Endodermal cell (in vitro differentiated cells): ENCODE measurements at regions not wholly inside any gene's neighbourhood (a gene's known extent, or its start where the extent isn't known, plus 50 kb on each side); places are given as distances from the start of the nearest gene placed in this dataset.

Experiments
- DNase-seq: peaks from one replicate; pipeline ENCODE4 v3.0.0-alpha.2; 2017
- H3K27ac ChIP-seq: 2 replicates; pipeline ENCODE4 v1.5.1; 2013; ENCODE audit warnings: mild to moderate bottlenecking, low read depth, low read length, moderate library complexity
- H3K27me3 ChIP-seq: 2 replicates; pipeline ENCODE4 v1.6.1; 2013; ENCODE audit warnings: mild to moderate bottlenecking, low read length, moderate library complexity; ENCODE audit not compliant: insufficient read depth, control insufficient read depth, poor library complexity, severe bottlenecking
- H3K36me3 ChIP-seq: 2 replicates; pipeline ENCODE4 v1.7.0; 2013; ENCODE audit warnings: mild to moderate bottlenecking, low read length, moderate library complexity; ENCODE audit not compliant: control insufficient read depth, insufficient read depth
- H3K4me1 ChIP-seq: one replicate; pipeline ENCODE4 v1.7.0; 2013; ENCODE audit warnings: low read length; ENCODE audit not compliant: control insufficient read depth, insufficient read depth
- H3K4me3 ChIP-seq: 2 replicates; pipeline ENCODE4 v1.5.1; 2013; ENCODE audit warnings: mild to moderate bottlenecking, low read length, moderate library complexity
- H3K9ac ChIP-seq: 2 replicates; pipeline ENCODE4 v1.6.1; 2013; ENCODE audit warnings: mild to moderate bottlenecking, low read length, moderate library complexity; ENCODE audit not compliant: poor library complexity, severe bottlenecking; ENCODE audit errors: extremely low read depth
- H3K9me3 ChIP-seq: 2 replicates; pipeline ENCODE4 v1.6.1; 2013; ENCODE audit warnings: mild to moderate bottlenecking, low read length, moderate library complexity; ENCODE audit not compliant: control insufficient read depth
- H3K27ac Mint-ChIP-seq: 2 replicates; pipeline ENCODE4 v1.8.0; 2020; ENCODE audit warnings: mixed read lengths
- H3K27me3 Mint-ChIP-seq: 2 replicates; pipeline ENCODE4 v1.8.0; 2021; ENCODE audit warnings: mild to moderate bottlenecking, mixed read lengths; ENCODE audit not compliant: insufficient read depth
- H3K36me3 Mint-ChIP-seq: 2 replicates; pipeline ENCODE4 v1.8.0; 2020; ENCODE audit warnings: low read depth, mixed read lengths
- H3K4me1 Mint-ChIP-seq: 2 replicates; pipeline ENCODE4 v1.8.0; 2020; ENCODE audit warnings: mixed read lengths
- H3K4me3 Mint-ChIP-seq: 2 replicates; pipeline ENCODE4 v1.8.0; 2020; ENCODE audit warnings: mild to moderate bottlenecking, moderate library complexity, mixed read lengths
- H3K9me3 Mint-ChIP-seq: 2 replicates; pipeline ENCODE4 v1.8.0; 2020; ENCODE audit warnings: mild to moderate bottlenecking, mixed read lengths
- CTCF ChIP-seq: fragments of 200-600 bp; sonication (generic); conservative IDR thresholded peaks from 2 replicates; pipeline ENCODE4 v1.5.0; 2021; ENCODE audit warnings: antibody characterized with exemption, mild to moderate bottlenecking
- WGBS, 2 experiments: methylation state at CpG; one replicate each; pipeline versions ENCODE4 v1.1.5 to v1.1.7; 2013; ENCODE audit warnings: missing lambda C conversion rate in 2 of 2, mixed read lengths in 1 of 2; ENCODE audit not compliant: insufficient coverage in 1 of 2, insufficient read length in 1 of 2; 5-methylcytosine and 5-hydroxymethylcytosine counted together

- Histone ChIP-seq H3K9ac (no peak overlapping the region), H3K4me3 (no peak overlapping the region), H3K9me3 (no peaks in the 10 kb centered on the region), H3K4me1 (no peaks in the 10 kb centered on the region), H3K27me3 (peaks cover 16% of the 10 kb centered on the region), H3K27ac (no peak overlapping the region), H3K36me3 (no peaks in the 10 kb centered on the region)
- Mint-ChIP-seq H3K27me3 (peaks cover 15% of the 10 kb centered on the region), H3K4me3 (peak overlapping the region; percentile 57), H3K27ac (no peak overlapping the region), H3K36me3 (no peaks in the 10 kb centered on the region), H3K9me3 (no peaks in the 10 kb centered on the region), H3K4me1 (peaks cover 15% of the 10 kb centered on the region)
- no peak for TF ChIP-seq CTCF
- 62 to 73% methylated on average over 3 to 26 of the region's 26 CpGs for WGBS, 2 experiments
- DNase-seq, result peak; percentile 59
Observed at GRCh38 chr10:44293306-44293778, 91.6 kb downstream of the CXCL12 start.

- H3K27ac Mint-ChIP-seq, result no peak overlapping the region
- Histone ChIP-seq H3K27me3 (peaks cover 16% of the 10 kb centered on the region), H3K9ac (no peak overlapping the region), H3K9me3 (no peaks in the 10 kb centered on the region), H3K27ac (no peak overlapping the region), H3K36me3 (no peaks in the 10 kb centered on the region), H3K4me1 (no peaks in the 10 kb centered on the region), H3K4me3 (no peak overlapping the region)
- peaks cover 15% of the 10 kb centered on the region for H3K27me3 Mint-ChIP-seq
- DNase-seq, result peak; percentile 71
- H3K9me3 Mint-ChIP-seq, result no peaks in the 10 kb centered on the region
- no peaks in the 10 kb centered on the region for H3K36me3 Mint-ChIP-seq
- TF ChIP-seq CTCF, result no peak
- peak overlapping the region; percentile 57 for H3K4me3 Mint-ChIP-seq
- WGBS, 2 experiments, result 36 to 88% methylated on average over 7 to 29 of the region's 35 CpGs
- H3K4me1 Mint-ChIP-seq, result peaks cover 10% of the 10 kb centered on the region
Observed at GRCh38 chr10:44292390-44293002, 92.4 kb downstream of the CXCL12 start.

- no peaks in the 10 kb centered on the region for H3K36me3 Mint-ChIP-seq
- H3K36me3 ChIP-seq, result no peaks in the 10 kb centered on the region
- no peak overlapping the region for H3K27ac Mint-ChIP-seq
- peaks cover 15% of the 10 kb centered on the region for H3K27me3 Mint-ChIP-seq
- no peaks in the 10 kb centered on the region for H3K4me1 ChIP-seq
- peaks cover 10% of the 10 kb centered on the region for H3K4me1 Mint-ChIP-seq
- WGBS, 2 experiments, result 89 to 94% methylated on average over 1 of the region's 1 CpG
- no peak for TF ChIP-seq CTCF
- H3K27me3 ChIP-seq, result peaks cover 16% of the 10 kb centered on the region
- H3K4me3 Mint-ChIP-seq, result no peak overlapping the region
- H3K4me3 ChIP-seq, result no peak overlapping the region
- no peak overlapping the region for H3K27ac ChIP-seq
- no peak for DNase-seq
- no peak overlapping the region for H3K9ac ChIP-seq
- no peaks in the 10 kb centered on the region for H3K9me3 Mint-ChIP-seq
- no peaks in the 10 kb centered on the region for H3K9me3 ChIP-seq
Observed at GRCh38 chr10:44291091-44291490, 93.8 kb downstream of the CXCL12 start.
